ENCODE measurements at regions not wholly inside any gene's neighbourhood (a gene's known extent, or its start where the extent isn't known, plus 50 kb on each side); places are given as distances from the start of the nearest gene placed in this dataset.

DNA sequence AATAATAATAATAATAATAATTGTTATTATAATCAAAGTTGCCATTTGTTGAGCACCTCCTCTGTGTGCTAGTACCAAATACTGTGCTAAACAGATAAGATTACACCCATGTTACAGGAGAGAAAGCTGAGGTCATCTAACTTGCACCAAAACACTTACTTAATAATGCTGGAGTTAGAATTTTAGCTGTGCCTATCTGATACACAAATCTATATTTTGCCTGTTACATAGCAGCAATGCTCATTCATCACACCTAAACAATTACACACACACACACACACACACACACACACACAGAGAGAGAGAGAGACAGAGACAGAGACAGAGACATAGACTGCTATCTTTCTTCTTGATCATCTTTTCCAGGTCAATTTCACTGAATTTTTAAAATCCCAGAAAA lies 170.9 kb upstream of the KLF3 start:
- H3K27ac ChIP-seq (ENCODE audit: low read depth, low read length), result no peak overlapping the region
- no peak for DNase-seq
- no peak overlapping the region for H3K4me3 Mint-ChIP-seq
- no peak overlapping the region for H3K4me3 ChIP-seq (ENCODE audit: low read length in 2 of 2)
- no peaks in the 10 kb centered on the region for H3K9me3 ChIP-seq (ENCODE audit: control insufficient read depth in 1 of 2, low read length in 2 of 2)
- ChIA-PET CTCF (ENCODE audit: partially characterized antibody) (interaction anchor here (0.9 to 1.7 kb wide), 3 partner anchors 18 to 173 kb away, joined by 3 to 4 read pairs (median 3); no protein-coding TSS in a partner anchor), POLR2A (ENCODE audit: partially characterized antibody) (interaction anchor here (1.4 to 2.7 kb wide), 3 partner anchors 10 to 169 kb away, joined by 3 to 17 read pairs (median 4); no protein-coding TSS in a partner anchor)
- H3K9me3 Mint-ChIP-seq, result peaks cover 0 to 1% (median 0%) of the 10 kb centered on the region in 8 donors
- H3K36me3 Mint-ChIP-seq, result no peaks in the 10 kb centered on the region
- peaks cover 31 to 45% (median 35%) of the 10 kb centered on the region in 4 donors for H3K4me1 Mint-ChIP-seq
- no peaks in the 10 kb centered on the region for H3K36me3 ChIP-seq (ENCODE audit: insufficient read depth, low read length)
- no peak overlapping the region for H3K27ac Mint-ChIP-seq
- no peaks in the 10 kb centered on the region for H3K27me3 Mint-ChIP-seq
- intact Hi-C loops (cut with micrococcal nuclease), result no loop called here
- H3K27me3 ChIP-seq (ENCODE audit: insufficient read depth, low read length), result no peaks in the 10 kb centered on the region
- peaks cover 44% of the 10 kb centered on the region for H3K4me1 ChIP-seq (ENCODE audit: insufficient read depth, low read length)

DNA sequence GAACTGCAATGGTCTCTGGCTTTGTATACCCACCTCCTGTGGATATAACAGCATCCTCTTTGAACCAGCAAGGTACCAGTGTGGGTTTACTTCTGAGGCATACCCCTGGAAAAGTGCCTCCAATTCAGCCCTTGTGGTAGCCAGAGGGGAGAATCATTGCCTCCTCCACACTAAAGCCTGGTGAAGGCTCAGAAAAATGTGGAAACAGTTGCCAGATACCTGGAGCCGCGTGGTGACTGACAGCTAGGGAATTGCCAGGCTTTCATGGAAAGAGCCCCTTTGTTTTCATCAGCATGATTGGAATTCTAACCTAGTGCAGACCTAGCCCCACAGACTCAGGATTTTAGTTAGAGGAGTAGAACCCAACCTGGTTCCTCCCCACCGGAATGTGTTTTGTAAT lies 168.6 kb upstream of the KLF3 start:
- Mint-ChIP-seq H3K4me3 (no peak overlapping the region), H3K27me3 (no peaks in the 10 kb centered on the region), H3K36me3 (no peaks in the 10 kb centered on the region), H3K9me3 (no peaks in the 10 kb centered on the region), H3K27ac (no peak overlapping the region), H3K4me1 (peaks cover 13 to 25% (median 17%) of the 10 kb centered on the region in 4 donors)
- Histone ChIP-seq H3K4me1 (ENCODE audit: insufficient read depth, low read length) (peaks cover 24% of the 10 kb centered on the region), H3K36me3 (ENCODE audit: insufficient read depth, low read length) (no peaks in the 10 kb centered on the region), H3K27me3 (ENCODE audit: insufficient read depth, low read length) (no peaks in the 10 kb centered on the region), H3K9me3 (ENCODE audit: control insufficient read depth in 1 of 2, low read length in 2 of 2) (no peaks in the 10 kb centered on the region), H3K4me3 (ENCODE audit: low read length in 2 of 2) (no peak overlapping the region), H3K27ac (ENCODE audit: low read depth, low read length) (no peak overlapping the region)
- intact Hi-C loops (cut with micrococcal nuclease), result no loop called here
- ChIA-PET CTCF (ENCODE audit: partially characterized antibody) (no interaction called here), POLR2A (ENCODE audit: partially characterized antibody) (no interaction called here)
- DNase-seq, result no peak

DNA sequence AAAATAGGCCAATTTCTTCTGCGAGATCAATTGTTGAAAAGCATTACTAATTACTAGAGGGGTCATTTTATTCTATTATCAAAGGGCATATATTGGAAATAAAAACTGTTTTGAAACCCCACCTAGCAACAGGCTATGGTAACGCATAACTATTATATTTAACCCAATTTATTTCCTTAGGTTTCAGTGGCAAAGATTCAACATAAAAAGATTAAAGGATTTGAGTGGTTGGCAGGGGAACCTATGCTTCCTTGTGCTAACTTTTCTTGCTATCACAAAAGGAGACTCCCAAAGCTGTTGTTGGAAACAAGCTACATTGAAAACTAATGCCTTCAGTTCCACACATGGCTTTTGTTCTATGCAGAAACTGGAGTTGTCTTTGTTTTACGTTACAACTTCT lies 166.9 kb upstream of the KLF3 start:
- Histone ChIP-seq H3K4me3 (ENCODE audit: low read length in 2 of 2) (no peak overlapping the region), H3K4me1 (ENCODE audit: insufficient read depth, low read length) (peaks cover 7% of the 10 kb centered on the region), H3K27ac (ENCODE audit: low read depth, low read length) (no peak overlapping the region), H3K9me3 (ENCODE audit: control insufficient read depth in 1 of 2, low read length in 2 of 2) (no peaks in the 10 kb centered on the region), H3K27me3 (ENCODE audit: insufficient read depth, low read length) (no peaks in the 10 kb centered on the region), H3K36me3 (ENCODE audit: insufficient read depth, low read length) (no peaks in the 10 kb centered on the region)
- Mint-ChIP-seq H3K27ac (no peak overlapping the region), H3K27me3 (no peaks in the 10 kb centered on the region), H3K4me1 (peaks cover 3 to 8% (median 3%) of the 10 kb centered on the region in 4 donors), H3K4me3 (no peak overlapping the region), H3K9me3 (no peaks in the 10 kb centered on the region), H3K36me3 (no peaks in the 10 kb centered on the region)
- no peak for DNase-seq
- intact Hi-C loops (cut with micrococcal nuclease), result no loop called here
- ChIA-PET POLR2A (ENCODE audit: partially characterized antibody) (interaction anchor here (0.9 kb wide), 1 partner anchor 13 kb away, joined by 4 read pairs; no protein-coding TSS in a partner anchor), CTCF (ENCODE audit: partially characterized antibody) (interaction anchor here (0.8 to 1.6 kb wide), 3 partner anchors 17 to 158 kb away, joined by 3 read pairs; no protein-coding TSS in a partner anchor)

DNA sequence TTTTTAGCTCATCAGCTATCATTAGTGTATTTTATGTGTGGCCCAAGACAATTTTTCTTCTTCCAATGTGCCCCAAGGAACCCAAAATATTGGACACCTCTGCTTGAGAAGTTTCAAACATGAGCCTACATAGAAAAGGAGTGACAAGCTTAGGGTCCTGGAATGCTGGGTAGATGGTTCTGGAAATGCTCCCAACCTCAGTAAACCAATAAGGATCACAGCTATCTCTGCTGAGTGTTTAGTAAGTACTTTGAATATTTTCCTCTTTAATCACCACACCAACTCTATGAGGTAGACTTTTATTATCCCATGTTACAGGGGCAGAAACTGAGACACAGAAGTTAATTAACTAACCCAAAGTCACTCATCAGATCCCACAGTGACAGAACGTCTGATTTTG lies 164.9 kb upstream of the KLF3 start:
- CTCF ChIA-PET (ENCODE audit: partially characterized antibody), result interaction anchor here (1.3 to 1.7 kb wide), 2 partner anchors 9 to 11 kb away, joined by 3 to 10 read pairs; no protein-coding TSS in a partner anchor

DNA sequence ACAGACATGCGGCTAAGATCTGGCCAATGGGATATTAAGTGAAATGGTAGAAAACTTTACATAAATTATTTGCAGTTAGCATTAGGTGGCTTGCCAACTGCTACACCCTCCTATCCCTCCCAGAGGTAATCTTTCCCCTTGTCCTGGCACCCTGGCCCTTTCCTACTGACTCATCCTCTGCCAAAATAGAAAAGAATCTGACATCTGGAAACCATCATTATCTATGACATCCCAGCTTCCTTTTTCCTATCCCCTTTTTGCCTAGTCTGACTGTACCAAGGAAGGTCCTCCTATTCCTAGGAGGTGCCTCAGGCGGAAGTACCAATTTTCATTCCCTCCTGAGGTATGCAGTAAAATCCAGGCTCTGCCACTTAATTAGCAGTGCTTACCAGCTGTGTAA lies 163.6 kb upstream of the KLF3 start:
- Mint-ChIP-seq H3K9me3 (peaks cover 0 to 2% (median 0%) of the 10 kb centered on the region in 8 donors), H3K36me3 (no peaks in the 10 kb centered on the region), H3K27me3 (no peaks in the 10 kb centered on the region), H3K27ac (no peak overlapping the region), H3K4me1 (peaks cover 3 to 19% (median 16%) of the 10 kb centered on the region in 4 donors), H3K4me3 (no peak overlapping the region)
- DNase-seq, result no peak
- no peak overlapping the region for H3K4me3 ChIP-seq (ENCODE audit: low read length in 2 of 2)
- intact Hi-C loops (cut with micrococcal nuclease), result no loop called here
- H3K9me3 ChIP-seq (ENCODE audit: control insufficient read depth in 1 of 2, low read length in 2 of 2), result no peaks in the 10 kb centered on the region
- ChIA-PET POLR2A (ENCODE audit: partially characterized antibody) (interaction anchor here (0.7 to 1.3 kb wide), 3 partner anchors 9 to 28 kb away, joined by 3 to 5 read pairs (median 5); no protein-coding TSS in a partner anchor), CTCF (ENCODE audit: partially characterized antibody) (no interaction called here)
- peaks cover 7% of the 10 kb centered on the region for H3K4me1 ChIP-seq (ENCODE audit: insufficient read depth, low read length)
- no peaks in the 10 kb centered on the region for H3K27me3 ChIP-seq (ENCODE audit: insufficient read depth, low read length)
- H3K36me3 ChIP-seq (ENCODE audit: insufficient read depth, low read length), result no peaks in the 10 kb centered on the region
- H3K27ac ChIP-seq (ENCODE audit: low read depth, low read length), result no peak overlapping the region

More for the DNA sequence above, 164.9 kb upstream of the KLF3 start:
- no peaks in the 10 kb centered on the region for H3K27me3 Mint-ChIP-seq
- intact Hi-C loops (cut with micrococcal nuclease), result no loop called here
- no peaks in the 10 kb centered on the region for H3K9me3 Mint-ChIP-seq
- no peaks in the 10 kb centered on the region for H3K36me3 ChIP-seq (ENCODE audit: insufficient read depth, low read length)
- no peaks in the 10 kb centered on the region for H3K9me3 ChIP-seq (ENCODE audit: control insufficient read depth in 1 of 2, low read length in 2 of 2)
- no peak overlapping the region for H3K27ac Mint-ChIP-seq
- POLR2A ChIA-PET (ENCODE audit: partially characterized antibody), result interaction anchor here (1.3 to 1.8 kb wide), 3 partner anchors 10 to 30 kb away, joined by 5 read pairs; no protein-coding TSS in a partner anchor
- H3K4me3 Mint-ChIP-seq, result no peak overlapping the region
- peaks cover 5% of the 10 kb centered on the region for H3K4me1 ChIP-seq (ENCODE audit: insufficient read depth, low read length)
- H3K27ac ChIP-seq (ENCODE audit: low read depth, low read length), result no peak overlapping the region
- DNase-seq, result no peak
- no peak overlapping the region for H3K4me3 ChIP-seq (ENCODE audit: low read length in 2 of 2)
- H3K36me3 Mint-ChIP-seq, result no peaks in the 10 kb centered on the region
- peaks cover 3 to 9% (median 8%) of the 10 kb centered on the region in 4 donors for H3K4me1 Mint-ChIP-seq
- H3K27me3 ChIP-seq (ENCODE audit: insufficient read depth, low read length), result no peaks in the 10 kb centered on the region

DNA sequence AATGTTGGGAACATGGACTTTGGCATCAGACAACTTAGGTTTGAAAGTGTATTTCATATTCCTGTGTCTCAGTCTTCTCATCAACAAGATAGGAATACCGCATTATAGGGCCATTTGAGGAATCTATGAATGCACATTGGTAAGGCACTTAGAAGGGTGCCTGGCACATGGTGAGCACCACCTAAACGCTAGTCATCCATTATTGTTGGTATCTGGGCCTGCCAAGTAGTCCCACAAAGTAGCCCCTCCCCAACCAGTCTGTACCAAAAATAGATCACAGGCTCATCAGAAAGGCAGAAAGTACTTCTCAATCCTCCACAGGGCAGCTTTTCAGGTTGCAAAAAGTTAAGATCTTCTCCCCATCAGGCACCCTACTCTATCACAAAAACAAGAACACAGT lies 162.3 kb upstream of the KLF3 start:
- no peaks in the 10 kb centered on the region for H3K36me3 ChIP-seq (ENCODE audit: insufficient read depth, low read length)
- no peak overlapping the region for H3K4me3 ChIP-seq (ENCODE audit: low read length in 2 of 2)
- peaks cover 18% of the 10 kb centered on the region for H3K4me1 ChIP-seq (ENCODE audit: insufficient read depth, low read length)
- intact Hi-C loops (cut with micrococcal nuclease), result no loop called here
- ChIA-PET POLR2A (ENCODE audit: partially characterized antibody) (interaction anchor here (1.2 to 1.3 kb wide), 2 partner anchors 13 to 26 kb away, joined by 3 read pairs; no protein-coding TSS in a partner anchor), CTCF (ENCODE audit: partially characterized antibody) (no interaction called here)
- H3K4me1 Mint-ChIP-seq, result peaks cover 7 to 29% (median 23%) of the 10 kb centered on the region in 4 donors
- H3K27ac Mint-ChIP-seq, result peak overlapping the region in 1 of 7 donors; percentile 43
- H3K9me3 Mint-ChIP-seq, result peaks cover 0 to 2% (median 0%) of the 10 kb centered on the region in 8 donors
- H3K27me3 Mint-ChIP-seq, result no peaks in the 10 kb centered on the region
- no peaks in the 10 kb centered on the region for H3K9me3 ChIP-seq (ENCODE audit: control insufficient read depth in 1 of 2, low read length in 2 of 2)
- no peak overlapping the region for H3K27ac ChIP-seq (ENCODE audit: low read depth, low read length)
- H3K4me3 Mint-ChIP-seq, result peak overlapping the region in 1 of 8 donors; percentile 12
- H3K36me3 Mint-ChIP-seq, result no peaks in the 10 kb centered on the region
- no peaks in the 10 kb centered on the region for H3K27me3 ChIP-seq (ENCODE audit: insufficient read depth, low read length)
- DNase-seq, result no peak

DNA sequence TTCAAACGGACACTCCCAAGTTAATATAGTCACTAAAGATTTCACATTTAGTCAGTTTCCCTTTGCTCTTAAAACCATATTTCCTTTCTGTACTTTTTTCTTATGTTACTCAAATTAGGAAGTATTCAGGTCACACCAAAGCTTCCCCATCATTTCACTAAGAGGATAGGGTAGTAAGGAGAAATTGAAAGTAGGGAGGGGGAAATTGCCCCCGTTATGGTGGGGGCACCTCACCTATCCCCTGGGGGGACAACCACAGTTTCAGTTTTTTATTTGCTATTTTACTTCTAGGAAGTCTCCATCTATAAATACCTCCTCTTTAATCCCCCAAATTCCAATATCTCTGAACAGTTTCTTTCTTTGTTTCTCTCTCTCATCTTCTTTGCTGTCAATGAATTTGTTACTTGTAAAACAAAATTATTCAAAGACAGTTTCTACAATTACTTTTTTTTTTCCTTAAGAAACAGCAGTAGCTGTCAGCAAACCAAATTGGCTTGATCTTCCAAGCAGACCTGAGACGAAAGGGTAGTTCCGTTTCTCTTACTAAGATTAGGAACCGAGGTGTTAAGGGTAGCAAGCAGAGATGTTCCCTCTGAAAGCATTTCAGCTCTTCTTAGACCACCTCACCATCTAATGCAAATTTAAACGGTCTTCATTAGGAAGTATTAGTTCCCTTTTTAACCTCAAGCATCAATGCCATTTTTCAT lies 160.2 kb upstream of the KLF3 start:
- Mint-ChIP-seq H3K36me3 (no peaks in the 10 kb centered on the region), H3K4me1 (peaks cover 28 to 51% (median 43%) of the 10 kb centered on the region in 4 donors), H3K27ac (peak overlapping the region in 3 of 7 donors; percentile 5 to 82 (median 44)), H3K9me3 (peaks cover 0 to 2% (median 0%) of the 10 kb centered on the region in 8 donors), H3K4me3 (peak overlapping the region in 7 of 8 donors; percentile 4 to 73 (median 44)), H3K27me3 (no peaks in the 10 kb centered on the region)
- intact Hi-C loops (cut with micrococcal nuclease), result no loop called here
- Histone ChIP-seq H3K27me3 (ENCODE audit: insufficient read depth, low read length) (no peaks in the 10 kb centered on the region), H3K9me3 (ENCODE audit: control insufficient read depth in 1 of 2, low read length in 2 of 2) (no peaks in the 10 kb centered on the region), H3K4me3 (ENCODE audit: low read length in 2 of 2) (no peak overlapping the region), H3K4me1 (ENCODE audit: insufficient read depth, low read length) (peaks cover 39% of the 10 kb centered on the region), H3K27ac (ENCODE audit: low read depth, low read length) (no peak overlapping the region), H3K36me3 (ENCODE audit: insufficient read depth, low read length) (no peaks in the 10 kb centered on the region)
- no peak for DNase-seq
- ChIA-PET POLR2A (ENCODE audit: partially characterized antibody) (interaction anchor here (1.0 to 1.5 kb wide), 3 partner anchors 12 to 26 kb away, joined by 3 read pairs; no protein-coding TSS in a partner anchor), CTCF (ENCODE audit: partially characterized antibody) (interaction anchor here (0.7 to 0.8 kb wide), 2 partner anchors 17 to 123 kb away, joined by 3 to 5 read pairs; no protein-coding TSS in a partner anchor)

Measured in CD4-positive, alpha-beta memory T cell (primary cell).